MM.1S (cell line): ENCODE measurements at regions not wholly inside any gene's neighbourhood (a gene's known extent, or its start where the extent isn't known, plus 50 kb on each side); places are given as distances from the start of the nearest gene placed in this dataset.

ENCODE experiments used
- CTCF ChIP-seq: fragments of 300-600 bp; sonication (generic); IDR thresholded peaks from 2 replicates; pipeline ENCODE4 v1.5.1; 2016; ENCODE audit warnings: antibody characterized with exemption, low read length, mixed read lengths
- EZH2 ChIP-seq: fragments of 300-600 bp; sonication (generic); optimal IDR thresholded peaks from 2 replicates; pipeline ENCODE3; 2017; ENCODE audit warnings: low read depth, mild to moderate bottlenecking, antibody characterized with exemption, low read length, mixed read lengths
- EZH2phosphoT487 ChIP-seq: fragments of 300-600 bp; sonication (generic); IDR thresholded peaks from 2 replicates; pipeline ENCODE4 v1.6.1; 2018; ENCODE audit warnings: antibody characterized with exemption, low read length

GRCh38 chr4:147313108-147313507, 167.8 kb upstream of the EDNRA start:
- TF ChIP-seq CTCF (no peak), EZH2 (no peak), EZH2phosphoT487 (no peak)
